ENCODE measurements at regions not wholly inside any gene's neighbourhood (a gene's known extent, or its start where the extent isn't known, plus 50 kb on each side); places are given as distances from the start of the nearest gene placed in this dataset.

DNA sequence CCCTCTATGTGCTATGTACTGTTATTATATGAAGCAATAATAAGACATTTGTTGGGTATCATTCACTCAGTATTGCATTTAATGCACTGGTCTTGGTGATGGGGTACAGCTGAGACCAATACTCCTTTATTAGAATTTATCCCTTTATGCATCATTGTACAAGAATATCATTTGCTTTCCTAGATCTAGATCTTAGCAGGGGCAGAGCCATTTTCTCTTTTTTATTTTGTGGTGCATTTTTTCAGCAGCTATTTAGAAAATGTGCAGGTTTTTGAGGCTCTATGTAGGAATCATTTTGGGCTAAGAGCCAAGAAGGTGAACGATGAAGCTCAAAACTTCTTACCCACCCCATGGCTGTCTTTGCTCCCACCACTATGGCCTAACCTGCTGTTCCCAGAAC is 114.2 kb downstream of the OR2B2 start:
- TF ChIP-seq, protein P1, sequence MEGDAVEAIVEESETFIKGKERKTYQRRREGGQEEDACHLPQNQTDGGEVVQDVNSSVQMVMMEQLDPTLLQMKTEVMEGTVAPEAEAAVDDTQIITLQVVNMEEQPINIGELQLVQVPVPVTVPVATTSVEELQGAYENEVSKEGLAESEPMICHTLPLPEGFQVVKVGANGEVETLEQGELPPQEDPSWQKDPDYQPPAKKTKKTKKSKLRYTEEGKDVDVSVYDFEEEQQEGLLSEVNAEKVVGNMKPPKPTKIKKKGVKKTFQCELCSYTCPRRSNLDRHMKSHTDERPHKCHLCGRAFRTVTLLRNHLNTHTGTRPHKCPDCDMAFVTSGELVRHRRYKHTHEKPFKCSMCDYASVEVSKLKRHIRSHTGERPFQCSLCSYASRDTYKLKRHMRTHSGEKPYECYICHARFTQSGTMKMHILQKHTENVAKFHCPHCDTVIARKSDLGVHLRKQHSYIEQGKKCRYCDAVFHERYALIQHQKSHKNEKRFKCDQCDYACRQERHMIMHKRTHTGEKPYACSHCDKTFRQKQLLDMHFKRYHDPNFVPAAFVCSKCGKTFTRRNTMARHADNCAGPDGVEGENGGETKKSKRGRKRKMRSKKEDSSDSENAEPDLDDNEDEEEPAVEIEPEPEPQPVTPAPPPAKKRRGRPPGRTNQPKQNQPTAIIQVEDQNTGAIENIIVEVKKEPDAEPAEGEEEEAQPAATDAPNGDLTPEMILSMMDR (conservative IDR thresholded peaks at IDR 0.05 in 1 of 2, IDR thresholded peaks at IDR 0.05 in 1 of 2; ENCODE audit: low read depth in 1 of 2, low read length in 2 of 2) = no peak
- no peak for TF ChIP-seq EZH2 (IDR thresholded peaks at IDR 0.05; ENCODE audit: low read length, missing control alignments)
